ENCODE measurements at regions not wholly inside any gene's neighbourhood (a gene's known extent, or its start where the extent isn't known, plus 50 kb on each side); places are given as distances from the start of the nearest gene placed in this dataset.

DNA sequence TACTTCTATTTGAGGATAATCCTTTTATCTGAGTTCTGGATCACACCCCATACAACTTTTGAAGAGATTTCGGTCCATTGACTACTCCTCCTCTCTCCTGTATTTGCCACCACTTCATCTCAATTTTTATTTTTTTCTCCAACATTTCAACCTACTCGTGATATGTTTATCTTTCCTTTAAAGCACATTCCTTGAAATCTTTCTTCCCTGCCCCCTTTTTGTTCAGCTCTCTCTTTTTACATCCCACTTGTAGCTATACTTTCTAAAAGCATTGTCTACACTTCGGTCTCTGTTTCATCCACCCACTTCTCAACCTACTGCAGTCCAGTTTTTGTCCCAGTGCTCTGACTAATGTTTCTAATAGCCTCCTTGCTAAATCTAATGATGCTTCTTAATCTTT lies 299.4 kb downstream of the PSAT1 start:
- TF ChIP-seq EZH2 (IDR thresholded peaks at IDR 0.05; ENCODE audit: insufficient read depth, poor library complexity, severe bottlenecking) (no peak), EZH2phosphoT487 (IDR thresholded peaks at IDR 0.05; ENCODE audit: insufficient read depth, low read depth) (no peak)

Measured in GM23248 (cell line).